Activated CD4-positive, alpha-beta T cell treated with anti-CD3 and anti-CD28 coated beads, Interleukin-2, amount 50 U/mL, for 16 hours (primary cell): ENCODE measurements at regions not wholly inside any gene's neighbourhood (a gene's known extent, or its start where the extent isn't known, plus 50 kb on each side); places are given as distances from the start of the nearest gene placed in this dataset.
"Not testable (repeated sequence)": the region's sequence is repeated elsewhere in the genome, so short reads cannot be mapped to it uniquely, and the experiment has no call there.

Experiments used
- DNase-seq: peaks from one replicate; pipeline ENCODE4 v3.0.0-alpha.2; 2020

GRCh38 chr9:24067107-24067506 lies 241.1 kb upstream of the ELAVL2 start:
- not testable (repeated sequence) for DNase-seq

GRCh38 chr9:24059651-24060050 lies 233.6 kb upstream of the ELAVL2 start:
- no peak for DNase-seq

GRCh38 chr9:24051587-24051986 lies 225.5 kb upstream of the ELAVL2 start:
- no peak for DNase-seq

GRCh38 chr9:24050239-24050638 lies 224.2 kb upstream of the ELAVL2 start:
- not testable (repeated sequence) for DNase-seq

GRCh38 chr9:24045150-24045549 lies 219.1 kb upstream of the ELAVL2 start:
- no peak for DNase-seq

GRCh38 chr9:24044576-24044975 lies 218.5 kb upstream of the ELAVL2 start:
- DNase-seq, result no peak

- DNase-seq, result no peak
These were observed 215.2 kb upstream of the ELAVL2 start for GRCh38 chr9:24041160-24041690.

GRCh38 chr9:24036459-24036858 lies 210.4 kb upstream of the ELAVL2 start:
- no peak for DNase-seq

- no peak for DNase-seq
These were observed 209.8 kb upstream of the ELAVL2 start for GRCh38 chr9:24035816-24036215.

GRCh38 chr9:24011881-24012280 lies 185.8 kb upstream of the ELAVL2 start:
- no peak for DNase-seq

GRCh38 chr9:24011009-24011717 lies 185.1 kb upstream of the ELAVL2 start:
- DNase-seq, result no peak

GRCh38 chr9:24009322-24009721 lies 183.3 kb upstream of the ELAVL2 start:
- DNase-seq, result no peak

GRCh38 chr9:24007185-24007584 lies 181.1 kb upstream of the ELAVL2 start:
- no peak for DNase-seq

GRCh38 chr9:23991874-23992273 lies 165.8 kb upstream of the ELAVL2 start:
- DNase-seq, result not testable (repeated sequence)

GRCh38 chr9:23979491-23979890 lies 153.5 kb upstream of the ELAVL2 start:
- DNase-seq, result no peak

- DNase-seq, result no peak
These were observed 136.1 kb upstream of the ELAVL2 start for GRCh38 chr9:23962101-23962500.

GRCh38 chr9:23945897-23946296 lies 119.9 kb upstream of the ELAVL2 start:
- DNase-seq, result no peak

GRCh38 chr9:23941051-23941450 lies 115.0 kb upstream of the ELAVL2 start:
- no peak for DNase-seq

- DNase-seq, result no peak
These were observed 112.9 kb upstream of the ELAVL2 start for GRCh38 chr9:23938908-23939307.

GRCh38 chr9:23934291-23934906 lies 108.4 kb upstream of the ELAVL2 start:
- DNase-seq, result no peak

GRCh38 chr9:23933348-23933747 lies 107.3 kb upstream of the ELAVL2 start:
- no peak for DNase-seq

GRCh38 chr9:23926368-23926767 lies 100.3 kb upstream of the ELAVL2 start:
- DNase-seq, result no peak

GRCh38 chr9:23914431-23915003 lies 88.5 kb upstream of the ELAVL2 start:
- DNase-seq, result no peak

- DNase-seq, result no peak
These were observed 81.3 kb upstream of the ELAVL2 start for GRCh38 chr9:23907343-23907742.
